ENCODE measurements at regions not wholly inside any gene's neighbourhood (a gene's known extent, or its start where the extent isn't known, plus 50 kb on each side); places are given as distances from the start of the nearest gene placed in this dataset.
"Not testable (repeated sequence)": the region's sequence is repeated elsewhere in the genome, so short reads cannot be mapped to it uniquely, and the experiment has no call there.

DNA sequence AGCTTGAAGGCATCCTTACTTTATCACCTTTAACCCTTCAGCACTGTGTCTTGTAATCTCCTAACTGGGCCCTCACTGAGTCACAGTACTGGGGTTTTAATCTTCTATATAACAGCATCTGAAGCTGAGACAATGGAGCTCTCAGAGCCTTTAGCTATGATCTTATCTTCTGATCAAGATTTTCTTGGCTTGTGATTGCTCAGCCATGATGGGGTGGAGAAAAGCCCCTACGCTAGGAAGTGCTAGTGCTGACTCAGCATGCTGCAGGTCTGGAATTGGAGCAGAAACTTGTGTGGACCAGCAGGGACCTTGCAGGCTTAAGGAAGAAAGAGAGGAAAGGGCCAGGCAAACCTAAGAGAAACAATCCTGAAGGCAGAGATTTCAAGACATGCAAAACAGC lies 71.7 kb upstream of the EED start:
- H3K4me3 ChIP-seq: no peak overlapping the region
- no peak for DNase-seq
- ATAC-seq (ENCODE audit: low FRiP score in 2 of 2): no peak
- H3K27me3 ChIP-seq: no peaks in the 10 kb centered on the region
- no peak overlapping the region for H3K27ac ChIP-seq
- H3K9me3 ChIP-seq: no peaks in the 10 kb centered on the region
- WGBS, 2 donors: 55 to 56% methylated on average over 1 of the region's 1 CpG
- peaks cover 10 to 27% (median 16%) of the 10 kb centered on the region in 4 donors for H3K4me1 ChIP-seq
- no peaks in the 10 kb centered on the region for H3K36me3 ChIP-seq
- TF ChIP-seq EP300 (IDR thresholded peaks at IDR 0.05) (no peak), POLR2AphosphoS5 (IDR thresholded peaks at IDR 0.05) (no peak), POLR2A (IDR thresholded peaks at IDR 0.05) (no peak)
- TF ChIP-seq, protein P1, sequence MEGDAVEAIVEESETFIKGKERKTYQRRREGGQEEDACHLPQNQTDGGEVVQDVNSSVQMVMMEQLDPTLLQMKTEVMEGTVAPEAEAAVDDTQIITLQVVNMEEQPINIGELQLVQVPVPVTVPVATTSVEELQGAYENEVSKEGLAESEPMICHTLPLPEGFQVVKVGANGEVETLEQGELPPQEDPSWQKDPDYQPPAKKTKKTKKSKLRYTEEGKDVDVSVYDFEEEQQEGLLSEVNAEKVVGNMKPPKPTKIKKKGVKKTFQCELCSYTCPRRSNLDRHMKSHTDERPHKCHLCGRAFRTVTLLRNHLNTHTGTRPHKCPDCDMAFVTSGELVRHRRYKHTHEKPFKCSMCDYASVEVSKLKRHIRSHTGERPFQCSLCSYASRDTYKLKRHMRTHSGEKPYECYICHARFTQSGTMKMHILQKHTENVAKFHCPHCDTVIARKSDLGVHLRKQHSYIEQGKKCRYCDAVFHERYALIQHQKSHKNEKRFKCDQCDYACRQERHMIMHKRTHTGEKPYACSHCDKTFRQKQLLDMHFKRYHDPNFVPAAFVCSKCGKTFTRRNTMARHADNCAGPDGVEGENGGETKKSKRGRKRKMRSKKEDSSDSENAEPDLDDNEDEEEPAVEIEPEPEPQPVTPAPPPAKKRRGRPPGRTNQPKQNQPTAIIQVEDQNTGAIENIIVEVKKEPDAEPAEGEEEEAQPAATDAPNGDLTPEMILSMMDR (IDR thresholded peaks at IDR 0.05): no peak

DNA sequence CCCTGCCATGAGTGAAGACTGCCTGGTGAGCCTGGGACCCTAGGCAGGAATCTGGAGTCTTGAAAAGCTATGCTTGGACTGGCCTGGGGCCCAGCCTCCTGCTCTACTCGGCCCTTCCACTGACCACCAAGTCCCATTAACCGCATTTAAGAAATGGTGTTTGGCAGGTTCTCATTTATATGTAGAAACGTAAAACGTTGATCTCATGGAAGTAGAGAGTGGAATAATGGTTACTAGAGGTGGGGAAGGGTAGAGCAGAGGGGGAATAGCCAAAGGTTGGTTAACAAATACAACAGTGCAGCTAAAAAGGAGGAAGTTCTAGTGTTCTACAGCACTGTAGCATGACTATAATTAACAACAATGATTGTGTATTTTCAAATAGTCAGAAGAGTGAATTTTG lies 72.9 kb upstream of the EED start:
- Histone ChIP-seq H3K4me1 (peaks cover 8 to 22% (median 13%) of the 10 kb centered on the region in 4 donors), H3K4me3 (no peak overlapping the region), H3K27me3 (no peaks in the 10 kb centered on the region), H3K27ac (no peak overlapping the region), H3K36me3 (no peaks in the 10 kb centered on the region), H3K9me3 (no peaks in the 10 kb centered on the region)
- ATAC-seq (ENCODE audit: low FRiP score in 2 of 2) (no peak), DNase-seq (no peak)
- 92% methylated on average over 4 of the region's 4 CpGs for WGBS, 2 donors
- TF ChIP-seq POLR2A (IDR thresholded peaks at IDR 0.05): no peak
- TF ChIP-seq EP300 (IDR thresholded peaks at IDR 0.05): no peak
- TF ChIP-seq, protein P1 (IDR thresholded peaks at IDR 0.05): no peak
- TF ChIP-seq POLR2AphosphoS5 (IDR thresholded peaks at IDR 0.05): no peak

DNA sequence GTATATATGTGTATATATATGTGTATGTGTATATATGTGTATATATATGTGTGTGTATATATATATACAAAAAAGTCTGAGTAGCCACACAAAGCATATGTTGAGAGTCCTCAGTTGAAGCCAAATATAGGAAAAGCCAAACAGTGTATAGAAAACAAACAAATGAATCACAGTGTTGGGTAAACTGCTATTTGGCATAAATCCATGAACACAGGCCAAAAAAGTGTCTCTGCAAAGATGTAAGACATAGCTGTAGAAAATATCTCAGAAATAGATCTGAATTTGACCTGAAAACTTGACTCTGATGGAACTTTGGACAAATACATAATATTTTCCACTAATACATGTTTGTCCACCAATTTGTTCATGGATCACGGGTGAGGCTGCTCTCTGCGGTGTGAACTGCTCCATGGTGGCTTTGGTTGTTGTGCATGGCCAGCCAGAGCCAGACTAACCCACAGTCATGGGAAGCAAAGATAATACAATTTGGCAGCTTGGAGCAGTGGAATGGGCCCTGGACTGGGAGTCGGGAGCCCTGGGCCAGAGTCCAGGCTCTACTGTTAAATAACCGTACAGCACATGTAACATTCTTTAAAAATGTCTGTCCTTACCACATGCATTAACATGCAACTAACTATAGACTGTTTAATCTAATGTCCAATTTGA lies 76.9 kb upstream of the EED start:
- ATAC-seq (ENCODE audit: low FRiP score in 2 of 2) (no peak), DNase-seq (no peak)
- Histone ChIP-seq H3K36me3 (no peaks in the 10 kb centered on the region), H3K27ac (no peak overlapping the region), H3K9me3 (no peaks in the 10 kb centered on the region), H3K27me3 (no peaks in the 10 kb centered on the region), H3K4me1 (peaks cover 0 to 4% (median 1%) of the 10 kb centered on the region in 4 donors), H3K4me3 (no peak overlapping the region)
- TF ChIP-seq EP300 (IDR thresholded peaks at IDR 0.05): no peak
- TF ChIP-seq POLR2AphosphoS5 (IDR thresholded peaks at IDR 0.05): no peak
- TF ChIP-seq, protein P1 (IDR thresholded peaks at IDR 0.05): no peak
- no peak for TF ChIP-seq POLR2A (IDR thresholded peaks at IDR 0.05)
- WGBS, 2 donors: 74 to 87% methylated on average over 4 of the region's 4 CpGs

- H3K27me3 ChIP-seq; DNase-seq; H3K4me3 ChIP-seq; H3K27ac ChIP-seq; ATAC-seq (ENCODE audit: low FRiP score in 2 of 2); H3K36me3 ChIP-seq; H3K9me3 ChIP-seq: not testable (repeated sequence)
- H3K4me1 ChIP-seq: peaks cover 0 to 12% (median 8%) of the 10 kb centered on the region in 4 donors
- WGBS, 2 donors: 100% methylated on average over 1 of the region's 1 CpG
Observed at GRCh38 chr11:86166287-86166686, 78.3 kb upstream of the EED start.

- Histone ChIP-seq H3K36me3 (no peaks in the 10 kb centered on the region), H3K4me1 (peaks cover 9 to 22% (median 13%) of the 10 kb centered on the region in 4 donors), H3K27ac (no peak overlapping the region), H3K9me3 (no peaks in the 10 kb centered on the region), H3K4me3 (no peak overlapping the region), H3K27me3 (no peaks in the 10 kb centered on the region)
- ATAC-seq (ENCODE audit: low FRiP score in 2 of 2): no peak
- TF ChIP-seq, protein P1 (IDR thresholded peaks at IDR 0.05): no peak
- TF ChIP-seq EP300 (IDR thresholded peaks at IDR 0.05) (no peak), POLR2A (IDR thresholded peaks at IDR 0.05) (no peak), POLR2AphosphoS5 (IDR thresholded peaks at IDR 0.05) (no peak)
- DNase-seq: no peak
- WGBS, 2 donors: 89 to 96% methylated on average over 2 of the region's 2 CpGs
Observed at GRCh38 chr11:86164106-86164505, 80.4 kb upstream of the EED start.

GRCh38 chr11:86163221-86163876 lies 81.2 kb upstream of the EED start:
- ATAC-seq (ENCODE audit: low FRiP score in 2 of 2): peak in 1 of 2 donors; percentile 72
- not testable (repeated sequence) for H3K36me3 ChIP-seq, H3K27me3 ChIP-seq, H3K9me3 ChIP-seq, DNase-seq, H3K4me3 ChIP-seq
- Histone ChIP-seq H3K27ac (peak overlapping the region in 3 of 4 donors; percentile 28 to 63 (median 61)), H3K4me1 (peaks cover 9 to 22% (median 13%) of the 10 kb centered on the region in 4 donors)
- WGBS, 2 donors: 80 to 91% methylated on average over 6 of the region's 6 CpGs

All from upper lobe of left lung (tissue), 6 donors.